T-cell (primary cell): ENCODE measurements at regions not wholly inside any gene's neighbourhood (a gene's known extent, or its start where the extent isn't known, plus 50 kb on each side); places are given as distances from the start of the nearest gene placed in this dataset.

Experiments used
- ATAC-seq, 4 experiments: fragments of 200-7000 bp in 3 of 4; fragments of 150-1000 bp in 1 of 4; cut with Tn5 transposase; replicated peaks in 1 of 4; 1 replicate in 3 of 4; 2 replicates in 1 of 4; pipeline ENCODE4 v1.10.0; 2021; ENCODE audit warnings: moderate library complexity in 3 of 4, mild to moderate bottlenecking in 2 of 4, moderate number of reproducible peaks in 1 of 4
- CTCF ChIA-PET, 2 donors: fragments of 300-600 bp; sonication (Branson Sonifier 250); formaldehyde crosslinking; loops; one replicate each; lab custom pipeline; 2022; ENCODE audit warnings: antibody characterized with exemption in 2 of 2; lab: Charles Lee
- POLR2A ChIA-PET, 2 donors: fragments of 300-600 bp; sonication (Branson Sonifier 250); formaldehyde crosslinking; loops; one replicate each; lab custom pipeline; 2022; ENCODE audit warnings: antibody characterized with exemption in 2 of 2; lab: Charles Lee
- DNase-seq, 35 experiments: peaks; one replicate each; pipeline versions ENCODE4 v3.0.0 to v3.0.0-alpha.2; 2013 to 2023
- H3K27ac ChIP-seq: one replicate; pipeline ENCODE4 v1.5.1; 2013; ENCODE audit warnings: low read length
- H3K27me3 ChIP-seq, 2 experiments: replicated peaks in 1 of 2; 1 replicate in 1 of 2; 2 replicates in 1 of 2; pipeline versions ENCODE4 v1.6.1 to v1.7.0; 2013; ENCODE audit warnings: low read length in 1 of 2, mixed read lengths in 1 of 2; ENCODE audit not compliant: control insufficient read depth in 2 of 2, insufficient read depth in 2 of 2; ENCODE audit errors: extremely low read depth in 1 of 2
- H3K36me3 ChIP-seq, 2 donors: 1 replicate in 1 of 2; 2 replicates in 1 of 2; pipeline versions ENCODE4 v1.6.1 to v1.7.0; 2013; ENCODE audit warnings: low read length in 1 of 2; ENCODE audit not compliant: control insufficient read depth in 2 of 2, insufficient read depth in 1 of 2; ENCODE audit errors: extremely low read depth in 1 of 2
- H3K4me1 ChIP-seq, 2 experiments: 1 replicate in 1 of 2; 2 replicates in 1 of 2; pipeline versions ENCODE4 v1.6.1 to v1.7.0; 2013; ENCODE audit warnings: low read length in 2 of 2, mixed read lengths in 1 of 2; ENCODE audit not compliant: insufficient read depth in 2 of 2, control insufficient read depth in 1 of 2; ENCODE audit errors: extremely low read depth in 1 of 2
- H3K4me3 ChIP-seq, 2 donors: 1 replicate in 1 of 2; 2 replicates in 1 of 2; pipeline versions ENCODE4 v1.5.1 to v1.7.0; 2013; ENCODE audit warnings: mild to moderate bottlenecking in 2 of 2, low read length in 1 of 2, moderate library complexity in 1 of 2; ENCODE audit not compliant: control insufficient read depth in 1 of 2; ENCODE audit errors: extremely low read depth in 1 of 2
- H3K9me3 ChIP-seq: 2 replicates; pipeline ENCODE4 v1.7.0; 2013
- H3K27ac Mint-ChIP-seq, 2 donors: one replicate each; pipeline ENCODE4 v1.8.0; 2020 to 2021; ENCODE audit warnings: mild to moderate bottlenecking in 2 of 2, mixed read lengths in 2 of 2
- H3K27me3 Mint-ChIP-seq, 2 donors: one replicate each; pipeline ENCODE4 v1.8.0; 2021 to 2022; ENCODE audit warnings: mixed read lengths in 2 of 2
- H3K36me3 Mint-ChIP-seq: one replicate; pipeline ENCODE4 v1.8.0; 2021; ENCODE audit warnings: mixed read lengths
- H3K4me1 Mint-ChIP-seq, 3 donors: one replicate each; pipeline ENCODE4 v1.8.0; 2020 to 2022; ENCODE audit warnings: mixed read lengths in 3 of 3, mild to moderate bottlenecking in 1 of 3
- H3K4me3 Mint-ChIP-seq, 3 donors: one replicate each; pipeline ENCODE4 v1.8.0; 2020 to 2022; ENCODE audit warnings: mild to moderate bottlenecking in 3 of 3, mixed read lengths in 3 of 3, moderate library complexity in 3 of 3
- H3K9me3 Mint-ChIP-seq, 3 donors: one replicate each; pipeline ENCODE4 v1.8.0; 2020 to 2022; ENCODE audit warnings: mixed read lengths in 3 of 3
- WGBS: methylation state at CpG from one replicate; pipeline ENCODE4 v1.1.5; 2013; ENCODE audit warnings: missing lambda C conversion rate; ENCODE audit not compliant: insufficient coverage; 5-methylcytosine and 5-hydroxymethylcytosine counted together

GRCh38 chr2:10502803-10503107, 54.6 kb upstream of the ODC1 start:
- H3K36me3 ChIP-seq, result no peaks in the 10 kb centered on the region
- H3K27ac ChIP-seq, result no peak overlapping the region
- WGBS, result 61% methylated on average over 2 of the region's 3 CpGs
- DNase-seq (no peak), ATAC-seq (no peak)
- H3K4me1 ChIP-seq, result peaks cover 0 to 6% of the 10 kb centered on the region in 2 experiments
- H3K9me3 Mint-ChIP-seq, result no peaks in the 10 kb centered on the region
- H3K27me3 Mint-ChIP-seq, result peaks cover 5 to 20% of the 10 kb centered on the region in 2 donors
- peaks cover 0 to 33% of the 10 kb centered on the region in 2 experiments for H3K27me3 ChIP-seq
- no peak overlapping the region for H3K27ac Mint-ChIP-seq
- no peak overlapping the region for H3K4me3 ChIP-seq
- no peaks in the 10 kb centered on the region for H3K9me3 ChIP-seq
- no peak overlapping the region for H3K4me3 Mint-ChIP-seq
- CTCF ChIA-PET, result no interaction called here
- no peaks in the 10 kb centered on the region for H3K36me3 Mint-ChIP-seq
- POLR2A ChIA-PET, result no interaction called here
- H3K4me1 Mint-ChIP-seq, result peaks cover 0 to 8% (median 4%) of the 10 kb centered on the region in 3 donors

- Mint-ChIP-seq H3K4me3 (no peak overlapping the region), H3K9me3 (no peaks in the 10 kb centered on the region), H3K27me3 (peaks cover 7 to 20% of the 10 kb centered on the region in 2 donors), H3K36me3 (no peaks in the 10 kb centered on the region), H3K4me1 (peaks cover 0 to 9% (median 4%) of the 10 kb centered on the region in 3 donors), H3K27ac (no peak overlapping the region)
- H3K4me1 ChIP-seq, result peaks cover 0 to 8% of the 10 kb centered on the region in 2 experiments
- ATAC-seq (no peak), DNase-seq (peak in 3 of 35 experiments; percentile 4 to 19 (median 4))
- WGBS, result 87% methylated on average over 20 of the region's 20 CpGs
- ChIA-PET POLR2A (interaction anchor here in 1 of 2 donors (0.6 kb wide), 1 partner anchor 12 kb away, joined by 3 read pairs; no protein-coding TSS in a partner anchor), CTCF (no interaction called here)
- H3K27ac ChIP-seq, result no peak overlapping the region
- H3K27me3 ChIP-seq, result peaks cover 0 to 35% of the 10 kb centered on the region in 2 experiments
- no peaks in the 10 kb centered on the region for H3K9me3 ChIP-seq
- H3K36me3 ChIP-seq, result no peaks in the 10 kb centered on the region
- no peak overlapping the region for H3K4me3 ChIP-seq
Measured at GRCh38 chr2:10501980-10502802, 54.1 kb upstream of the ODC1 start.

DNA sequence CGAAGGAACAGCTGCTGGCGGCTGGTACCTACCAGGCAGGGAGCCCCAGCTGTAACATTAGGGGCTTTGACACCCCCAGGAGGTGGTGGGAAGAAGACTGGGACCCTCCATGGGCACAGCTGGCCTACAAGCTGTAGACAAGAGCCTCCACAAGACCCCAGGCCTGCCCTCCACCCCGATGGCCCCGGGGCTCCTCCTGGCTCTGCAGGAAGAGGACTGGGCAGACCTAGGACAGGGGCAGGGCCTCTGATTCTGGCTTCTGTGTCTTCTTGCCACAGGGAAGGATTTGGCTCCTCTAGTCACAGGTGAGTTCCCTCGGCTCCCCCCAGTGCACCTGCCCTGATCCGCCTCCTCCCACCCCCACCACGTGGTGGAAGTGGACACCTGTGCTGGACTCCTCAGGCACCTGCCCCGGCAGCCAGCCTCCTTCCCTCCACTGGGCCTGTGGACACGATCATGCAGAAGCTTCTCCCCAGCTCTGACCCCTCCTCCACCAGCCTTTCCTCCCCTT, 53.4 kb upstream of the ODC1 start:
- ChIA-PET CTCF (no interaction called here), POLR2A (interaction anchor here in 1 of 2 donors (0.6 kb wide), 1 partner anchor 12 kb away, joined by 3 read pairs; no protein-coding TSS in a partner anchor)
- Histone ChIP-seq H3K4me3 (no peak overlapping the region), H3K9me3 (no peaks in the 10 kb centered on the region), H3K4me1 (peaks cover 0 to 8% of the 10 kb centered on the region in 2 experiments), H3K27ac (no peak overlapping the region), H3K36me3 (no peaks in the 10 kb centered on the region), H3K27me3 (peaks cover 0 to 40% of the 10 kb centered on the region in 2 experiments)
- Mint-ChIP-seq H3K36me3 (no peaks in the 10 kb centered on the region), H3K27ac (no peak overlapping the region), H3K4me1 (peaks cover 0 to 11% (median 4%) of the 10 kb centered on the region in 3 donors), H3K4me3 (no peak overlapping the region), H3K27me3 (peaks cover 8 to 20% of the 10 kb centered on the region in 2 donors), H3K9me3 (no peaks in the 10 kb centered on the region)
- ATAC-seq (no peak), DNase-seq (peak in 3 of 35 experiments; percentile 1 to 17 (median 8))
- 79% methylated on average over 9 of the region's 9 CpGs for WGBS

DNA sequence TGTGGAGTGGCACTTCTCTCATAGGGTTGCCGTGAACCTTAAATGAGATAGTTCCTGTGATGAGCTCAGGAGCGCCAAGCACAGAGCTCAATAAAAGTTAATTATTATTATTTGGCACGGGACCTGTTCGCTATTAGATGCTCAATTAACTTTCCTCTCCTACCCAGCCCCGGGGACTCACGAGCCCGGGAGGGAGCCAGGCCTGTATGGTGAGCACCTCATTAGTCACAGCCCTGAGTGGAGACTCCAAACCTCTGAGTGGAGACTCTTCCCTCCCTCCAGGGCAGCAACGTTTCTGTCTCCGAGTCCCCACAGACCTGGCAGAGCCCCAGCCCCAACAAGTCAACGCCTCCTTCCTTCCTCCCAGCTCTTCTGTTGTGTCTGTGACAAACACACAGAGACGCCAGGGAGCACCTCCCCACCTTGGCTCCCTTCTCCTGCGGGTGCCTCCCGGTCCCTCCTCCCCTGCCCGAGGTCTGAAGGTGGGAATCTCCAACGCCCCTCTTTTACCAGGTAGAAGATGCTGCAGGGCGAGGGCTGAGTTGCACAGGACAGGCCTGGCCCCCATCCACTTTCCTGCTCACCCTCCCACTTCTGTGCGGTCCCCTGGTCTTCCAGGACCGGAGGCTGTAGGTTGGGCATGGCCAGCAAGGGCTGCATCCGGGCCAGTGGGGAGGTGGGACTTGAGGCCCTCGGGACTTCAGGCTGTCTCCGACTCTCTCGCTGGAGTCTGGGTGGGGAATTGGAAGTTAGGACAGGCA, 52.7 kb upstream of the ODC1 start:
- DNase-seq, result peak in 3 of 35 experiments; percentile 2 to 17 (median 10)
- Mint-ChIP-seq H3K36me3 (no peaks in the 10 kb centered on the region), H3K4me3 (no peak overlapping the region), H3K27ac (no peak overlapping the region), H3K4me1 (peaks cover 0 to 11% (median 4%) of the 10 kb centered on the region in 3 donors), H3K27me3 (peaks cover 8 to 20% of the 10 kb centered on the region in 2 donors), H3K9me3 (no peaks in the 10 kb centered on the region)
- ChIA-PET POLR2A (no interaction called here), CTCF (no interaction called here)
- ATAC-seq, result no peak
- peaks cover 0 to 41% of the 10 kb centered on the region in 2 experiments for H3K27me3 ChIP-seq
- no peaks in the 10 kb centered on the region for H3K9me3 ChIP-seq
- WGBS, result 65% methylated on average over 11 of the region's 22 CpGs
- H3K27ac ChIP-seq, result no peak overlapping the region
- H3K4me3 ChIP-seq, result no peak overlapping the region
- H3K4me1 ChIP-seq, result peaks cover 0 to 8% of the 10 kb centered on the region in 2 experiments
- H3K36me3 ChIP-seq, result no peaks in the 10 kb centered on the region

GRCh38 chr2:10499911-10500521, 51.9 kb upstream of the ODC1 start:
- WGBS, result 89% methylated on average over 15 of the region's 16 CpGs
- DNase-seq (peak in 1 of 35 experiments; percentile 21), ATAC-seq (no peak)
- ChIA-PET CTCF (no interaction called here), POLR2A (no interaction called here)
- Mint-ChIP-seq H3K27ac (no peak overlapping the region), H3K9me3 (no peaks in the 10 kb centered on the region), H3K4me3 (no peak overlapping the region), H3K36me3 (no peaks in the 10 kb centered on the region), H3K27me3 (peaks cover 8 to 20% of the 10 kb centered on the region in 2 donors), H3K4me1 (peaks cover 4 to 16% (median 8%) of the 10 kb centered on the region in 3 donors)
- Histone ChIP-seq H3K4me1 (peaks cover 0 to 15% of the 10 kb centered on the region in 2 experiments), H3K27ac (no peak overlapping the region), H3K9me3 (no peaks in the 10 kb centered on the region), H3K36me3 (no peaks in the 10 kb centered on the region), H3K4me3 (no peak overlapping the region), H3K27me3 (peaks cover 0 to 41% of the 10 kb centered on the region in 2 experiments)
